ENCODE measurements at regions not wholly inside any gene's neighbourhood (a gene's known extent, or its start where the extent isn't known, plus 50 kb on each side); places are given as distances from the start of the nearest gene placed in this dataset.

DNA sequence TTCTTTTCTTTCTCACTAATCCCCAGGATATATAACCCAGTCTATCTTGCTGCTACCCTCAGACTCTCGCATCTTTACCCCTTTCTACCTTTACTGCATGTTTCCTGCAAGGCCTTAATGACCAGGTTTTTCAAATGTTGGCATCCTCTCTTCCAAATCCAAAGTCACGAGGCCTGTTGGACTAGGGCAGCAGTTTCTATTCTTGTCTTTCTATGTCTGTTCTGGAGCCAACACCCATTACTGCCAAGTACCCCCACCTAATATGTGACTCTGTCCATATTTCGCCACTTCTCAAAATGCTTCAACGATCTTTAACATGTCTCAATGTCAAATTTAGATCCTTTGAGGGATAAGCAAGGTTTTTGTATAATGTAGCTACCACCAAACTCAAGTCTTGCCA is 443.4 kb downstream of the BMP2 start:
- H3K9me3 ChIP-seq (ENCODE audit: control insufficient read depth in 1 of 2, low read length in 2 of 2): peaks cover 0 to 6% of the 10 kb centered on the region in 2 donors
- no peak overlapping the region for H3K27ac ChIP-seq (ENCODE audit: low read depth, low read length)
- H3K36me3 ChIP-seq (ENCODE audit: control insufficient read depth in 1 of 2, insufficient read depth in 2 of 2, low read length in 2 of 2): no peaks in the 10 kb centered on the region
- no peak overlapping the region for H3K4me3 ChIP-seq (ENCODE audit: low read depth in 1 of 2, low read length in 2 of 2)
- H3K9ac ChIP-seq (ENCODE audit: low read depth in 1 of 2, low read length in 2 of 2): no peak overlapping the region
- H3K4me1 ChIP-seq (ENCODE audit: control insufficient read depth in 1 of 2, insufficient read depth in 2 of 2, low read length in 2 of 2): no peaks in the 10 kb centered on the region
- H3K27me3 ChIP-seq (ENCODE audit: control insufficient read depth in 1 of 2, insufficient read depth in 2 of 2, low read length in 2 of 2): no peaks in the 10 kb centered on the region

- Histone ChIP-seq H3K36me3 (ENCODE audit: control insufficient read depth in 1 of 2, insufficient read depth in 2 of 2, low read length in 2 of 2) (no peaks in the 10 kb centered on the region), H3K27me3 (ENCODE audit: control insufficient read depth in 1 of 2, insufficient read depth in 2 of 2, low read length in 2 of 2) (no peaks in the 10 kb centered on the region), H3K27ac (ENCODE audit: low read depth, low read length) (no peak overlapping the region), H3K4me1 (ENCODE audit: control insufficient read depth in 1 of 2, insufficient read depth in 2 of 2, low read length in 2 of 2) (no peaks in the 10 kb centered on the region), H3K4me3 (ENCODE audit: low read depth in 1 of 2, low read length in 2 of 2) (no peak overlapping the region), H3K9ac (ENCODE audit: low read depth in 1 of 2, low read length in 2 of 2) (no peak overlapping the region), H3K9me3 (ENCODE audit: control insufficient read depth in 1 of 2, low read length in 2 of 2) (peaks cover 0 to 6% of the 10 kb centered on the region in 2 donors)
Measured at GRCh38 chr20:7214081-7214740, 446.7 kb downstream of the BMP2 start.

DNA sequence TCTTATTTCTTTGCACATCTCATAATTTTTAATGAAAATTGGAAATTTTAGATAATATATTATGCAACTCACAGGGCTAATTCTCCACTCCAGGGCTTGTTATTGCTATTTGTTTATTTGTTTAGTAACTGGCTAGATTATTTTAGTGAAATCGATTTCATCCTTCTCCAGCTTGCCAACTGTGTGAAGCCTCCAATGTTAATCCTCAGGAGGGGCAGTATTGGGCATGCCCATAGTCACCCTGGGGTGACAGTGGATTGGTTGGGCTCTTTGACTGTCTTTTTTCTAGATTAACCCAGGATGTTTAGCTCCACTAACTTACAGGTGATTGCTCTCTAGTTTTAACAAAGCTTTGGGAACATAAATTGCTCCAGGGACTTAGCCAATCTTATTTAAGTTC is 450.1 kb downstream of the BMP2 start:
- Histone ChIP-seq H3K27ac (ENCODE audit: low read depth, low read length) (no peak overlapping the region), H3K4me3 (ENCODE audit: low read depth in 1 of 2, low read length in 2 of 2) (no peak overlapping the region)

GRCh38 chr20:7220755-7221154 is 453.3 kb downstream of the BMP2 start:
- Histone ChIP-seq H3K4me3 (ENCODE audit: low read depth in 1 of 2, low read length in 2 of 2) (no peak overlapping the region), H3K27me3 (ENCODE audit: control insufficient read depth in 1 of 2, insufficient read depth in 2 of 2, low read length in 2 of 2) (no peaks in the 10 kb centered on the region), H3K4me1 (ENCODE audit: control insufficient read depth in 1 of 2, insufficient read depth in 2 of 2, low read length in 2 of 2) (no peaks in the 10 kb centered on the region), H3K9ac (ENCODE audit: low read depth in 1 of 2, low read length in 2 of 2) (no peak overlapping the region), H3K36me3 (ENCODE audit: control insufficient read depth in 1 of 2, insufficient read depth in 2 of 2, low read length in 2 of 2) (no peaks in the 10 kb centered on the region), H3K9me3 (ENCODE audit: control insufficient read depth in 1 of 2, low read length in 2 of 2) (no peaks in the 10 kb centered on the region), H3K27ac (ENCODE audit: low read depth, low read length) (no peak overlapping the region)

More for the DNA sequence above, 450.1 kb downstream of the BMP2 start:
- H3K4me1 ChIP-seq (ENCODE audit: control insufficient read depth in 1 of 2, insufficient read depth in 2 of 2, low read length in 2 of 2): no peaks in the 10 kb centered on the region
- H3K9me3 ChIP-seq (ENCODE audit: control insufficient read depth in 1 of 2, low read length in 2 of 2): no peaks in the 10 kb centered on the region
- no peaks in the 10 kb centered on the region for H3K27me3 ChIP-seq (ENCODE audit: control insufficient read depth in 1 of 2, insufficient read depth in 2 of 2, low read length in 2 of 2)
- H3K36me3 ChIP-seq (ENCODE audit: control insufficient read depth in 1 of 2, insufficient read depth in 2 of 2, low read length in 2 of 2): no peaks in the 10 kb centered on the region
- H3K9ac ChIP-seq (ENCODE audit: low read depth in 1 of 2, low read length in 2 of 2): no peak overlapping the region

GRCh38 chr20:7226156-7226555 is 458.7 kb downstream of the BMP2 start:
- Histone ChIP-seq H3K27ac (ENCODE audit: low read depth, low read length) (no peak overlapping the region), H3K4me1 (ENCODE audit: control insufficient read depth in 1 of 2, insufficient read depth in 2 of 2, low read length in 2 of 2) (no peaks in the 10 kb centered on the region), H3K9ac (ENCODE audit: low read depth in 1 of 2, low read length in 2 of 2) (no peak overlapping the region), H3K36me3 (ENCODE audit: control insufficient read depth in 1 of 2, insufficient read depth in 2 of 2, low read length in 2 of 2) (no peaks in the 10 kb centered on the region), H3K9me3 (ENCODE audit: control insufficient read depth in 1 of 2, low read length in 2 of 2) (no peaks in the 10 kb centered on the region), H3K27me3 (ENCODE audit: control insufficient read depth in 1 of 2, insufficient read depth in 2 of 2, low read length in 2 of 2) (no peaks in the 10 kb centered on the region), H3K4me3 (ENCODE audit: low read depth in 1 of 2, low read length in 2 of 2) (no peak overlapping the region)

GRCh38 chr20:7231303-7231702 is 463.8 kb downstream of the BMP2 start:
- no peak overlapping the region for H3K27ac ChIP-seq (ENCODE audit: low read depth, low read length)
- no peak overlapping the region for H3K9ac ChIP-seq (ENCODE audit: low read depth in 1 of 2, low read length in 2 of 2)

DNA sequence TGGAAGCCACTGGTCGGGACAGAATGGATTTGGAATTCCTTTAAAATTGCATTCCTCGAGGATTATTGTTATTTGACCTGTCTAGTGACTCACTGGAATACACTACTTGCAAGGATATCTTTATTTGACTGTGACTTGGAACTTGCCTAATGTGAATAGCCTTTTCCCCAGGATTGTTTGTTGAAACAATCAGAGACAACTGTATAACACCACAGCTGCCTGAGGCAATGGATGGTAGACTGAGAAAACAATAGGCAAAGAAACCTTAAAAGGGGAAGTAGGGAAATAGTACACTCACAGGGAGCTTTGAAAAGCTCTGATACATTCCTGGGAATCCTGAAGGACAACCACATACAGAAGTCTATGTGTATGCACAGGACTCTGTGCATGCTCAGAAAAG is 465.3 kb downstream of the BMP2 start:
- Histone ChIP-seq H3K27ac (ENCODE audit: low read depth, low read length) (no peak overlapping the region), H3K36me3 (ENCODE audit: control insufficient read depth in 1 of 2, insufficient read depth in 2 of 2, low read length in 2 of 2) (no peaks in the 10 kb centered on the region), H3K27me3 (ENCODE audit: control insufficient read depth in 1 of 2, insufficient read depth in 2 of 2, low read length in 2 of 2) (no peaks in the 10 kb centered on the region), H3K9me3 (ENCODE audit: control insufficient read depth in 1 of 2, low read length in 2 of 2) (peaks cover 6 to 8% of the 10 kb centered on the region in 2 donors), H3K4me1 (ENCODE audit: control insufficient read depth in 1 of 2, insufficient read depth in 2 of 2, low read length in 2 of 2) (no peaks in the 10 kb centered on the region), H3K9ac (ENCODE audit: low read depth in 1 of 2, low read length in 2 of 2) (no peak overlapping the region), H3K4me3 (ENCODE audit: low read depth in 1 of 2, low read length in 2 of 2) (no peak overlapping the region)

More at GRCh38 chr20:7231303-7231702, 463.8 kb downstream of the BMP2 start:
- peaks cover 6 to 8% of the 10 kb centered on the region in 2 donors for H3K9me3 ChIP-seq (ENCODE audit: control insufficient read depth in 1 of 2, low read length in 2 of 2)
- H3K27me3 ChIP-seq (ENCODE audit: control insufficient read depth in 1 of 2, insufficient read depth in 2 of 2, low read length in 2 of 2): no peaks in the 10 kb centered on the region
- no peaks in the 10 kb centered on the region for H3K36me3 ChIP-seq (ENCODE audit: control insufficient read depth in 1 of 2, insufficient read depth in 2 of 2, low read length in 2 of 2)
- no peak overlapping the region for H3K4me3 ChIP-seq (ENCODE audit: low read depth in 1 of 2, low read length in 2 of 2)
- no peaks in the 10 kb centered on the region for H3K4me1 ChIP-seq (ENCODE audit: control insufficient read depth in 1 of 2, insufficient read depth in 2 of 2, low read length in 2 of 2)

- Histone ChIP-seq H3K36me3 (ENCODE audit: control insufficient read depth in 1 of 2, insufficient read depth in 2 of 2, low read length in 2 of 2) (no peaks in the 10 kb centered on the region), H3K4me1 (ENCODE audit: control insufficient read depth in 1 of 2, insufficient read depth in 2 of 2, low read length in 2 of 2) (no peaks in the 10 kb centered on the region), H3K27ac (ENCODE audit: low read depth, low read length) (no peak overlapping the region), H3K9me3 (ENCODE audit: control insufficient read depth in 1 of 2, low read length in 2 of 2) (peaks cover 6 to 8% of the 10 kb centered on the region in 2 donors), H3K9ac (ENCODE audit: low read depth in 1 of 2, low read length in 2 of 2) (no peak overlapping the region), H3K27me3 (ENCODE audit: control insufficient read depth in 1 of 2, insufficient read depth in 2 of 2, low read length in 2 of 2) (no peaks in the 10 kb centered on the region), H3K4me3 (ENCODE audit: low read depth in 1 of 2, low read length in 2 of 2) (no peak overlapping the region)
Measured at GRCh38 chr20:7237251-7237650, 469.8 kb downstream of the BMP2 start.

DNA sequence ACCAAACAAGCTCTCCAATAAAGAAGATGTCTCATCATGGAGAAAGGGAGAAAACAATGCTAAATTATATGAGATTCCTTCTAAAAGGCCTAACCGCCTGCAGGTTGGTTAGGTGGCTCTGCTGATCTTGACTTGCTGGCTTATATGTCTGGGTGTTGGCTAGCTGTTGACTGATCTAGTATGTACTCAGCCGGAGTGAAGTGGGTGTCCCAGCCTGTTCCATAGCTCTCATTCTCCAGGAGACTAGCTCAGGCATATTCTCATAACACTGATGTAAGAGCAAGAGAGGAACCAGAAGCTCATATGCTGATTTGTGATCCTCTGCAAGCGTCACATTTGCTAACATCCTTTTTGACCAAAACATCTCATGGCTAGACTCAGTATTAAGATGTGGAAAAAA is 473.0 kb downstream of the BMP2 start:
- Histone ChIP-seq H3K4me1 (ENCODE audit: control insufficient read depth in 1 of 2, insufficient read depth in 2 of 2, low read length in 2 of 2) (no peaks in the 10 kb centered on the region), H3K36me3 (ENCODE audit: control insufficient read depth in 1 of 2, insufficient read depth in 2 of 2, low read length in 2 of 2) (no peaks in the 10 kb centered on the region)

DNA sequence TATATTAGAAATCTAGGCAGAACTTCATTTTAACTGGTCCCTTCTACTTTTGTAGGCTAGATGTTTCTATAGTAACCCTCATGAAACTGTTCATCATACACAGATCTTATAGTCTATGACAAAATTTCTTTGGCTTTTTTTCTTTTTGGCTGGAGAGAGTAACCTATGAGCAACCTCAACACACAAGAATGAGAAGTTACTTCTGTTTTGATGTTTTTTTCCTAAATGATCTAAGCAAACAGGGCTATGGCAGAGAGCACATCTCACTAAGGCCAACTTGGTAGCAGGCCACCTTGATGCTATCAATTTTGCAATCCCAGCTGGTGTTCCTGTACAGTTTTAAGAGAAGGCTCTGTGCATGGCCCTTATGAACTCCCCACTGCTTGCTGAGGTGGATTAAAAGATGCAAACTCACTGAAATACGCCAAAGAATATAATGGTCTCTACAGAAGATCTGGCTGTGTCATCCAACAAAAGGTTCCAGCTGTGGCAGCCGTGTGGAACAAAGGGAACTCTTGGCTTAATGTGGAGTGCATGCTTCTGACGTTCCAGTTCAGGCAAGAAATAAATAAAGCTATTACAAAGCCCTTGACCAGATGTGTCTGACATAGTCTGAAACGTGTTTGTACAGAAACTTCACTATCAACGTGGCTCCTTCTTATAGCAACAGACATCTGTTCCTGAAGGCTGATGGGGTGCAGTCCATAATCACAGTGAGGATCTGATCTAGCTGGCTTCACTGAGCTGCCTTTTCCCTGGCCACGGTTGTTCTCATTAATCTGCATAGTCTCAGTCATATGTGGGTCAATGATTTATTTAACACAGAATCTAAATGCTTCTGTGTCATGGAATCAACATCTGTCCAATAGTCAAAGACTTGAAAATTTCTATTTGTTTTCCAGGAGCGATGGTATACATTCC is 481.1 kb downstream of the BMP2 start:
- no peaks in the 10 kb centered on the region for H3K27me3 ChIP-seq (ENCODE audit: control insufficient read depth in 1 of 2, insufficient read depth in 2 of 2, low read length in 2 of 2)
- H3K9ac ChIP-seq (ENCODE audit: low read depth in 1 of 2, low read length in 2 of 2): no peak overlapping the region
- H3K27ac ChIP-seq (ENCODE audit: low read depth, low read length): no peak overlapping the region
- no peaks in the 10 kb centered on the region for H3K36me3 ChIP-seq (ENCODE audit: control insufficient read depth in 1 of 2, insufficient read depth in 2 of 2, low read length in 2 of 2)
- no peaks in the 10 kb centered on the region for H3K9me3 ChIP-seq (ENCODE audit: control insufficient read depth in 1 of 2, low read length in 2 of 2)
- H3K4me3 ChIP-seq (ENCODE audit: low read depth in 1 of 2, low read length in 2 of 2): no peak overlapping the region
- no peaks in the 10 kb centered on the region for H3K4me1 ChIP-seq (ENCODE audit: control insufficient read depth in 1 of 2, insufficient read depth in 2 of 2, low read length in 2 of 2)

More for the DNA sequence above, 473.0 kb downstream of the BMP2 start:
- no peak overlapping the region for H3K9ac ChIP-seq (ENCODE audit: low read depth in 1 of 2, low read length in 2 of 2)
- no peaks in the 10 kb centered on the region for H3K27me3 ChIP-seq (ENCODE audit: control insufficient read depth in 1 of 2, insufficient read depth in 2 of 2, low read length in 2 of 2)
- no peak overlapping the region for H3K4me3 ChIP-seq (ENCODE audit: low read depth in 1 of 2, low read length in 2 of 2)
- no peaks in the 10 kb centered on the region for H3K9me3 ChIP-seq (ENCODE audit: control insufficient read depth in 1 of 2, low read length in 2 of 2)
- no peak overlapping the region for H3K27ac ChIP-seq (ENCODE audit: low read depth, low read length)

All from duodenal mucosa (tissue), 2 donors.